GM12891 (cell line): ENCODE measurements at regions not wholly inside any gene's neighbourhood (a gene's known extent, or its start where the extent isn't known, plus 50 kb on each side); places are given as distances from the start of the nearest gene placed in this dataset.

ENCODE experiments used
- POLR2A ChIP-seq: IDR thresholded peaks from 2 replicates; pipeline ENCODE4 v1.6.1; 2011; ENCODE audit warnings: low read depth, low read length, control low read depth
- POLR2AphosphoS5 ChIP-seq: IDR thresholded peaks from 2 replicates; pipeline ENCODE4 v1.6.1; 2011; ENCODE audit warnings: low read depth, low read length, control low read depth
- TAF1 ChIP-seq: IDR thresholded peaks from 2 replicates; pipeline ENCODE4 v1.6.1; 2011; ENCODE audit warnings: low read depth, low read length, control low read depth

DNA sequence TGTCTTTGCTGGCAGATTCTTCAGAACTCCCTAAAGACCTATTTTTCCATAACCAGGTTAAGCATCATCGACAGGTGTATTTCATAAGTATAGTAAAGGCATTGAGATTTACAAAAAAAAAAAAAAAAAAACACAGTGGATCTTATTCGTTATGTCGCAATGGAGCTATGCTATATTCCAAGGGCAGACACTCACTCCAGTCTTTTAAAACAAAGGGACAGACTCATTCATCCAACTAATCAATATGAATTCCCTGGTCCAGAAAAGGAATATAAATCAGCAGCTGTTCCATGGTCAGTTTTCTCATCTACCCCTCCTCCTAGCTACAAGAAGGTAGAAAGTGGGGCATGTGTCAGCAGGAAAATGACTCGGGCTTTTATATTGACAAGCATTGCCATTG is 97.7 kb upstream of the MON1B start:
- no peak for TF ChIP-seq POLR2A
- no peak for TF ChIP-seq TAF1
- TF ChIP-seq POLR2AphosphoS5: no peak
